ENCODE measurements at regions not wholly inside any gene's neighbourhood (a gene's known extent, or its start where the extent isn't known, plus 50 kb on each side); places are given as distances from the start of the nearest gene placed in this dataset.
"Not testable (repeated sequence)": the region's sequence is repeated elsewhere in the genome, so short reads cannot be mapped to it uniquely, and the experiment has no call there.

DNA sequence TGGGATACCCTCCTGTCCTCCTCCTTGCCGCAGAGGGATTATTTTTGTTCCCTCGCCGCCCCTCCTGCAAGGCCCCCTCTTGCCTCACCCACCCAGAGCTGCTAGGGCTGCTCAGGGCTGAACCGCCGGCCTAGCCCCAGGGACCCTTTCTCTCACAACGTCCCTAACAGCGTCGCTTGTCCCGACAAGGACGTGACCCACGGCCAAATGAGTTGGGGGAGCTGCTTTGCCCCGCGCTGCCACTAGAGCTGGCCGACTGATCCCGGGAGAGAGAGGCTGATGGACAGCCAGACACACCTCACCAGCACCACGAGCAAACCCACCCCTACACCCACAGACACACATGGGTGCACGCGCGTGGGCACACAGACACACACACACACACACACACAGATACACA lies 154.6 kb upstream of the ALG10B start:
- Histone ChIP-seq H3K4me3 (no peak overlapping the region), H3K27me3 (no peaks in the 10 kb centered on the region), H3K27ac (no peak overlapping the region), H3K36me3 (no peaks in the 10 kb centered on the region), H3K4me1 (no peaks in the 10 kb centered on the region), H3K9me3 (peaks cover 0 to 34% (median 0%) of the 10 kb centered on the region in 4 donors)
- no peak for DNase-seq (ENCODE audit: low spot score in 2 of 2)
- TF ChIP-seq, protein P1, sequence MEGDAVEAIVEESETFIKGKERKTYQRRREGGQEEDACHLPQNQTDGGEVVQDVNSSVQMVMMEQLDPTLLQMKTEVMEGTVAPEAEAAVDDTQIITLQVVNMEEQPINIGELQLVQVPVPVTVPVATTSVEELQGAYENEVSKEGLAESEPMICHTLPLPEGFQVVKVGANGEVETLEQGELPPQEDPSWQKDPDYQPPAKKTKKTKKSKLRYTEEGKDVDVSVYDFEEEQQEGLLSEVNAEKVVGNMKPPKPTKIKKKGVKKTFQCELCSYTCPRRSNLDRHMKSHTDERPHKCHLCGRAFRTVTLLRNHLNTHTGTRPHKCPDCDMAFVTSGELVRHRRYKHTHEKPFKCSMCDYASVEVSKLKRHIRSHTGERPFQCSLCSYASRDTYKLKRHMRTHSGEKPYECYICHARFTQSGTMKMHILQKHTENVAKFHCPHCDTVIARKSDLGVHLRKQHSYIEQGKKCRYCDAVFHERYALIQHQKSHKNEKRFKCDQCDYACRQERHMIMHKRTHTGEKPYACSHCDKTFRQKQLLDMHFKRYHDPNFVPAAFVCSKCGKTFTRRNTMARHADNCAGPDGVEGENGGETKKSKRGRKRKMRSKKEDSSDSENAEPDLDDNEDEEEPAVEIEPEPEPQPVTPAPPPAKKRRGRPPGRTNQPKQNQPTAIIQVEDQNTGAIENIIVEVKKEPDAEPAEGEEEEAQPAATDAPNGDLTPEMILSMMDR (IDR thresholded peaks at IDR 0.05): no peak
- TF ChIP-seq POLR2A (IDR thresholded peaks at IDR 0.05) (no peak), EP300 (IDR thresholded peaks at IDR 0.05) (no peak)
- 88 to 89% methylated on average over 13 to 19 of the region's 19 CpGs for WGBS, 2 donors

DNA sequence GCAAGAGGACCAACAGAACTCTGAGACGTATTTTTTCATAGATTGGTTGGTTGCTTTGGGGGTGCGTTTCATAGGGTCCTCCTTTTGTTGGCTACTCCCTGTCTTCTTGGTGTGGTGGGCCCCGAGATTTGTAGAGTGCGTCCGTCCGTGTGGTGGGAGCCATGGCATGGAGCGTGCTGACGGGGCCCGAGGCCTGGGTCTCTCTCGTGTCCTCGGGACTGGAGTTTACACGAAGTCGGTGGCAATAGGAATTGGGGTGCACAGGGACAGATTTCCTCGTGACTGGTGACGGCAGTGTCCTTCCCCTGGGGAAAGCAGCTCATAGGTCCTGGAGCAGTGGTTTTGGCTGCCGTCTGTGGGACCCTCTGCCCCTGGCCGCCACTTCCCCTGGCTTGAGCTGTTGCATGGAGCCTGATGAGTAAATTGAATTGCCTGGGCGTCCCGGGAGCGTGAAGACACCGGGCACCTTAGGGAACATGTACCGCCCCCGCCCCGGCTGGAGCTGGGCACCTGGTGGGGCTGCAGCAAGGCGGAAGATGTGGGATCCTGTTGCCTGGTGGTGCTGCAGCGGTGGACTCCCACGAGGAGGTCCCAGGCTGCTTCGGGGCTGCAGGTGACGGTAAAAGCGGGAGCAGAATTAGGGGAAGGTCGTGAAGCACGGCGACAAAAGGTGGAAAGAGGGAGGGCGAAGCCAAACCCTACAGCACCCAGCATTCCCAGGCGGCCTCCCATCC lies 153.7 kb upstream of the ALG10B start:
- no peak for DNase-seq (ENCODE audit: low spot score in 2 of 2)
- no peaks in the 10 kb centered on the region for H3K36me3 ChIP-seq

DNA sequence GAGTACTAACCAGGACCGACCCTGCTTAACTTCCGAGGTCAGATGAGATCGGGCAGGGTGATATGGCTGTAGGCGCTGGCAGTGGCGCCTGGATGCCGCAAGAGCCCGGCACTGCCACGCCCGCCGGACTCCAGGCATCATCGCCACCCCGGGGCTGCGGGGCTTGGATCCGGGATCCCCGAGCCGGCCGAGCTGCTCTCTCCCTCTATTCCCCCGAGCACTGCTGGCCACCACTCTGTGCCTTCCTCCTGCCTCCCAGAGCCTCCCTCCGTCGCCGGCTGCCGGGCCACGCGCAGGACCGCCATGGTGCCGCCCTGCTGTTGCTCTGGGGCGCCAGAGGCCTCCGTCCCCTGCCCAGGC lies 153.2 kb upstream of the ALG10B start:
- Histone ChIP-seq H3K27ac (no peak overlapping the region), H3K36me3 (no peaks in the 10 kb centered on the region), H3K4me1 (no peaks in the 10 kb centered on the region), H3K4me3 (no peak overlapping the region), H3K27me3 (no peaks in the 10 kb centered on the region), H3K9me3 (peaks cover 0 to 34% (median 0%) of the 10 kb centered on the region in 4 donors)
- DNase-seq (ENCODE audit: low spot score in 2 of 2): no peak
- no peak for TF ChIP-seq POLR2A (IDR thresholded peaks at IDR 0.05)
- no peak for TF ChIP-seq EP300 (IDR thresholded peaks at IDR 0.05)
- TF ChIP-seq, protein P1 (IDR thresholded peaks at IDR 0.05): no peak
- 91 to 92% methylated on average over 21 to 28 of the region's 28 CpGs for WGBS, 2 donors

More for the DNA sequence above, 153.7 kb upstream of the ALG10B start:
- TF ChIP-seq EP300 (IDR thresholded peaks at IDR 0.05): no peak
- TF ChIP-seq, protein P1 (IDR thresholded peaks at IDR 0.05): no peak
- H3K4me1 ChIP-seq: no peaks in the 10 kb centered on the region
- peaks cover 0 to 34% (median 0%) of the 10 kb centered on the region in 4 donors for H3K9me3 ChIP-seq
- H3K27me3 ChIP-seq: no peaks in the 10 kb centered on the region
- 90% methylated on average over 34 to 35 of the region's 35 CpGs for WGBS, 2 donors
- H3K4me3 ChIP-seq: no peak overlapping the region
- H3K27ac ChIP-seq: no peak overlapping the region

DNA sequence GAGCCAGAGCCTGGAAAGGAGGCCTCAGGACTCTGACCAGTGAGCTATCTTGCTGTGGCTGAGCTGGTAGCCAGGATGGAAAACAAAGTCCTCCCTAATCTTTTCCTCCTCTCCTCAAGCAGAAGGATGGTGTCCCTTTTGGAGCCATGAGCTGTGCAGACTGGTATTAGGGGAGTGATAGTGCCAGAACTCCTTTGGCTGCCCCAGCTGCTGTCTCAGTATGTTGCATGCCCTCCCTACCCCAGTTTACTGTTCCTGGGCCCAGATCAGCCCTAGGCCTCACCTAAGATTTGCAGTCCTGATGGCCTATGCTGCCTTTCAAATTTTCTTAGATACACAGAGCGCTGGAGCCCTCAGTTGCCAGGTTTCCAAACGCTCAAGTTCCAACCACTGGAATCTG lies 150.3 kb upstream of the ALG10B start:
- H3K36me3 ChIP-seq: no peaks in the 10 kb centered on the region
- no peak overlapping the region for H3K27ac ChIP-seq
- no peaks in the 10 kb centered on the region for H3K27me3 ChIP-seq
- 77 to 83% methylated on average over 2 of the region's 2 CpGs for WGBS, 2 donors
- DNase-seq (ENCODE audit: low spot score in 2 of 2): no peak
- H3K9me3 ChIP-seq: peaks cover 0 to 23% (median 0%) of the 10 kb centered on the region in 4 donors
- H3K4me3 ChIP-seq: no peak overlapping the region
- H3K4me1 ChIP-seq: no peaks in the 10 kb centered on the region
- TF ChIP-seq, protein P1 (IDR thresholded peaks at IDR 0.05): no peak
- no peak for TF ChIP-seq POLR2A (IDR thresholded peaks at IDR 0.05)
- TF ChIP-seq EP300 (IDR thresholded peaks at IDR 0.05): no peak

DNA sequence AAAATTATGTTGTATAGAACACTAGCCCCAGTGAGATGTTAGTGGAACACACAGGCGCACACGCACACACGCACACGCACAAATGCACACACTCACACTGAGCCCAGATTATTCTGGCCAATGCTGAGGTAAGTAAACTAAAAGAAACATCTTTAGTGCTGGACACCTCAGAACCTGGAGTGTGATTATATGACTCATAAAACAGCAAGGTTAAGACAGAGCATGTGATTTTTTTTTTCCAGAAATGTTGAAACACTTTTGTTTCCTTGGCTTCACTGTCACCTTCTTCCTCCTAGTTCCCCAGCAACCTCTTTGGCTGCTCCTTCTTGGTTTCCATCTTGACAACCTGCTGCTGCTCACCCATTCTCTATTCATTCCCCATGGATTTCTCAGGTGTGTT lies 141.0 kb upstream of the ALG10B start:
- 85 to 97% methylated on average over 4 of the region's 4 CpGs for WGBS, 2 donors
- no peaks in the 10 kb centered on the region for H3K9me3 ChIP-seq
- no peaks in the 10 kb centered on the region for H3K27me3 ChIP-seq
- H3K27ac ChIP-seq: no peak overlapping the region
- H3K36me3 ChIP-seq: no peaks in the 10 kb centered on the region
- H3K4me3 ChIP-seq: no peak overlapping the region
- TF ChIP-seq, protein P1 (IDR thresholded peaks at IDR 0.05): no peak
- DNase-seq (ENCODE audit: low spot score in 2 of 2): no peak
- no peaks in the 10 kb centered on the region for H3K4me1 ChIP-seq

DNA sequence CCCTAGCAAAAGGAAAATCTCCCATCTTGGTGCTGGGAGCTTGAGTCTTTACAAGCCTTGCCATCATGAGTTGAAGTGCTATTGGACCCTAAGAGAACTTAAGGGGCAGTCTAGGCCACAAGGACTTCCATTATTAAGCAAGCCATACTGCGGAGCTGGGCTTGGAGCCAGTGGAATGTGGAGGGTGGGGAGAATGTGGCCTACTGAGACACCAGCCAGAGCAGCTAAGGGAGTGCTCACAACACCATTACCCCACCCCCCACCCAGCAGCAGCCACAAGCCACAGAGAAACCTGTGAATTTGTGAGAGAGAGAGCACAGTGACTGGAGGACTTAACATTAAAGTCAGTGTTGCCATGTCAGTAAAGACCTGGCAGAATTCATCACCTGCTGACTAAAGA lies 133.0 kb upstream of the ALG10B start:
- H3K27ac ChIP-seq; H3K4me1 ChIP-seq; H3K36me3 ChIP-seq; H3K27me3 ChIP-seq; H3K4me3 ChIP-seq; H3K9me3 ChIP-seq; DNase-seq (ENCODE audit: low spot score in 2 of 2): not testable (repeated sequence)
- 36 to 77% methylated on average over 1 of the region's 1 CpG for WGBS, 2 donors

DNA sequence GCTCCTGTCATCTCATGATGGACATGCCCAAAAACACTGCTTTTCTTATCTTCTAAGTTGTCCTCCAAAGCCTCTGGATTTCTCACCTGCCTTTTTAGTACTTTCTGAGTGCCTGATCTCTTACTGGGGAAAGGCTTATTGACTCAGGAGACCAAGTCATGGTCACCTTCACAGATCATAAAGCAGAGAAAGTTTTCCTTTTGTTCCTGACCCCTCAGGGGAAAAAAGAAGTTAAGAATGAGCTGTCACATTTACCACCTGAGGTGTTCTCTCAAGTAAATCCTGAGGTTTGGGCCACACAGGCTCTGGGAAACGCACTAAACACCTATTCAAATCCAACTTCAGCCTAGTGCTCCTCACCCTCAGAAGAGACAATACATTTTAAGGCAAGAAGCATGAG lies 119.3 kb upstream of the ALG10B start:
- H3K27ac ChIP-seq; H3K4me3 ChIP-seq; H3K27me3 ChIP-seq; H3K4me1 ChIP-seq; DNase-seq (ENCODE audit: low spot score in 2 of 2); H3K36me3 ChIP-seq; H3K9me3 ChIP-seq: not testable (repeated sequence)
- 58 to 69% methylated on average over 1 of the region's 1 CpG for WGBS, 2 donors

Measured in tibial nerve (tissue), 4 donors.